T-helper 1 cell (primary cell): ENCODE measurements at regions not wholly inside any gene's neighbourhood (a gene's known extent, or its start where the extent isn't known, plus 50 kb on each side); places are given as distances from the start of the nearest gene placed in this dataset.

Experiments
- DNase-seq, 5 donors: peaks; one replicate each; pipeline ENCODE4 v3.0.0-alpha.2; 2012 to 2020

DNA sequence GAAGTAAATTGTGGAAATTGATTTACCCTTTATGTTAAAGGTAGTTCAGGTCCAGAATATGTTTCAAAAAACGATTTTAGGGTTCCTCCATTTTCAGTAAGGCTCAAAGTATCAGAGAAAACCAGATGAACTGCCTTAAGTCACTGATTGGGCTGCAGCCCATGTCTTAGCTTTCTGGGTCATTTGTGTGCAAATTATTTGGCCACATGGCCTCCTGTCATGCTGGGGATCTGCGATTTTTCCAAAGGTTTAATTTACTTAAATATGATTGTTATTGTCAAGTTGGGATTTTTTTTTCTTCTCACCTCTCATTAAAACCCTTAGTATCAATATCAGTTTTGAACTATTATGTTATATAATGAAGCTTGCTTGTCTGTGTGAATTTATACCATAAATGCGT, 135.9 kb upstream of the DPYD start:
- DNase-seq, result no peak

DNA sequence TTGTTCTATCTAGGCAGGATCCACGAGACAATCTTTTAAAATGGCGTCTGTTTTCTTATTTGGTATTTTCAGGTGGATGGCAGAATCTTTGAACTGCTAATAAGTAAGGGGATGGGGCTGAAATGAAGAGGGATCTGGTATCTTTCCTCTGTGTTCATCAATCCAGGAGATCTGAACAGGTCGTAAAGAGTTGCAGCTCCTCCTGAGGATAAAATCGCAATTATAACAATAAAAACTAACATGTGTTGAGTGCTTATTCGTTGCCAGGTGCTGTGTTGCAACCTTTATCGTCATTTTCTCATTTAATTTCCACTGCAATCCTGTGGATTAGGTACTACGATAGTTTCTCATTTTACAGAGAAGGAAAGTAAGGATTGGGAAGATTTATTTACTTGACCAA, 134.6 kb upstream of the DPYD start:
- no peak for DNase-seq

DNA sequence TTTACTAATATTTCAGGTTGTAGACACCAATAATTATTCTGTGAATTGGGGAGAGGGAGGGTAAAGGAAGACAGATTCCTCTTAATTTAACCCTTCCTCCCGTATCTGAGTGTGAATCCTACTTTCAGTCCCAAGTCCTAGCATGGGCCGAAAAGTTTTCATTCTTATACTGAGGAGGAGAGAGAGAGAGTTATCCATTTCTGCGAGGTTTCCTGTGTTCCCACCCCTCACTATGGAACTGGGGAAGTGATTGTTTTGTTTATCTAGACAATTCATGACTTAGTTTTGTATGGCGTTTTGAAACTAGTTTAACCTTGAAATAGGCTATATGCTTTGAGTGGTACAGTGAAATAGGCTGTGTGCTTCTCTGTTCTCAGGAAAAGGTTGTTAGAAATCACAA, 134.0 kb upstream of the DPYD start:
- no peak for DNase-seq

DNA sequence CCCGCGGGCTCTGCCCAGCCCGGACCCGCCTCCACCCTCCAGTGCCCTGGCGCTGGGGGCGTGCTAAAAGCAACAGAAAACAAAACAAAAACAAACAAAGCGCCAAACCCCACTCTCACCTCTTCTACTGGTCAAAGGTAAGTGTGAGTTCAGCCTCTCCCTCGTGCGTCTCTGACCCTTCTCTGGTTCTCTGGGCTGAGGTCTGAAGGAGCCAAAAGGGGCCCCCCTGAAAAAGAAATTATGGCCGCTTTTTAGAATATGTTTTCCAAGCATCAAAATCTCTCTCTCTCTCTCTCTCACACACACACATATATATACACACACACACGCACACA, 133.5 kb upstream of the DPYD start:
- no peak for DNase-seq

DNA sequence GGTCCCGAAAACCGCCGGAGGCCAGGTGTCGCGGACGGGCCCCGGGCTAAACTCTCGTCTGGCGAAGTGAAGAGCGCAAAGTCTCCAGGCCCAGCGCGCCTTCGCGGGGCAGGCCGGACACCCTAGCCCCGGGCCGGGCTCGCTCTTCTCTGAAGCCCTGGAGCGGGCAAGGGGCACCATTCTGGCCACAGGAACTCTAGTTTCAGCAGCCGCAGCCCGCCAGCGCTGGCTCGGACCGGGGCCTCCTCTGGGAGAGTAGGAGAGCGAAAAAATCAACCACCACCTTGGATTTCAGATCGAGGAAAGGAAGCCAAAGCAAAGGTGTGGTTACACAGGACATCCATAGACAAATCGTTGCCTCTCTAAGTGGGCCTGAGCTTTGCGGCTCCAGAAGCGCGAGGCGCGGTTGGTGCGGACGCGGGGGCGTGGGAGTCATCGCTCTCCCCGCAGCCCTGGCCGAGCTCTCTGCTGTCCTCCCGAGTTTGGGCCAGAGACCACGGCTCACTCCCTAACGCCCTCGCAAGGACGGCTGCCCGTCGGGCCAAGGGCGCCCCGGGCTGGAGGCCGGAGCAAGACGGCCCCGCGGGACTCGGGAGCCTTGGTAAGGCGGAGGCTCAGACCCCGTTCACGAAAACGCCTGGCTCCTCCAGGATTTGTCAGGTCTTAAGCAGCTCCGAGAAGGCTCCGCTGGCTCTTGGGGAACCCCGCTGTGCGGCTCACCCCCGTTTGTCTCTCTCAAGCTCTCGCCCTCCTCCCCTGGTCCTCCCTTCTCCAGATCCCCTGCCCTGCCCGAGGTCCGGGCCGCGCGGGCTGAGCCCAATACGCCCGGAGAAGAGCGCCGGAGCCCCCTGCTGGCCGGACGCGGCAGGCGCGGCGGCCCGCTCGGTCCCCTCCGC, 132.9 kb upstream of the DPYD start:
- peak; percentile 17 to 57 (median 32) for DNase-seq

DNA sequence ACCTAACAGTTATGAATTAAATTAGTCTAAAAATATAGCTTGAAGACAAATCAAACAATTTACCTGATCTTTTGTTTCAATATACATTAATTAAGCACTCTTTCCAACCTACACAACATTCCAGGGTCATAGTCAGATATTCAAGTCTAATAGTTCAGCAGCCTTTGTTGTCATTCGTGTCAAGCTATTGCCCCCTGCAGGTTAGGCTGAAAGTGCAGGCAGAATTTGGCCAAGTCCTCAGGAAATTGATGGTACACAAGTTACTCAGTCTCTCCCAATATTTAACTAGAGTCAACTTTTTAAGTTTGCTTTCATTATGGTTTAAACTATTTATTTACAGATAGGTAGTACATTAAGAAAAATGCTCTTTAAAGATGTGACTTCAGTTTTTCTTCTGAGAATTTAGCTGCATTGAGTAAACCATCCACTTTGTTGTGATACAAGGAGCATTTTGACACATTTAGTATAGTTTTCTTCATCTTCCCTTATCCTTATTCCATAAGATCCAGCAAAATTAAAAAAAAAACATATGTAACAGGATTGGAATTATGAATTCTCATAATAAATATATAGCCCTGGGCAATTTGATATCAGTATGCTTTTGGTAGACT, 130.3 kb upstream of the DPYD start:
- peak; percentile 20 to 65 (median 47) for DNase-seq

DNA sequence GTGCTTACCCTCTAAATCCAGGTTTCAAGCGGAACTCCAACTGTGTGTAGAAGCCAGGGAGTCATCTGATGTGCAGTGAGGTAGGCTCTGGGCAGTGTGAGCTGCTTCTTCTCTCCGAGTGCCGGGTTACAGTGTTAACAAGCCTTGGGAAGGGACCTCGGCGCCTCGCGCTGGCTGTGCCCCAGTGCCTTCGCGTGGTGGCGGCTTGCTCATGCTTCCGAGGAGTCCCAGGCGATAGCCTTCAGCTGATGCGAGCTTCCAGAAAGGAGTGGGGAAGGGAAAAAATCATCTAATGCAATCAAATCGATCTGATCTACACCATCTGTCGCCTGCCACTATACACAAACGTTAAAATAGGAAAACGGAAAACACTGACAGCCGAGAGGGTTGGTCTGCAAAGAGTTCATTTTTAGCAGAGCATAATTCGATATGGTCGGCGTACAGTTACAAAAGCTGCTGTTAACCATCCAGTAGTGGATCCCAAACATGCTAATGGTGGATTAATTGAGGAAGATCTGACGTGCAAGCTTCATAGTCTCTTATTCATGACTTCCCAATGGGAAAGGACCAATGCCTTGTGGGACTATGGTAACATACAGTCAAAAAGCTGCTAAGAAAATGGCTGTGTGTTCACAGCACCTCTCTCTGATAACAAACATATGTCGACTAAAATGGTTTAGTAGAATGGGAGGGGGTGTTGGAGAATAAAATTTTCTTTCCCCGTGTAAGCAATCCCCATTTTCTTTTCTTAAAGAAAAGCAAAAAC, 128.7 kb upstream of the DPYD start:
- no peak for DNase-seq

DNA sequence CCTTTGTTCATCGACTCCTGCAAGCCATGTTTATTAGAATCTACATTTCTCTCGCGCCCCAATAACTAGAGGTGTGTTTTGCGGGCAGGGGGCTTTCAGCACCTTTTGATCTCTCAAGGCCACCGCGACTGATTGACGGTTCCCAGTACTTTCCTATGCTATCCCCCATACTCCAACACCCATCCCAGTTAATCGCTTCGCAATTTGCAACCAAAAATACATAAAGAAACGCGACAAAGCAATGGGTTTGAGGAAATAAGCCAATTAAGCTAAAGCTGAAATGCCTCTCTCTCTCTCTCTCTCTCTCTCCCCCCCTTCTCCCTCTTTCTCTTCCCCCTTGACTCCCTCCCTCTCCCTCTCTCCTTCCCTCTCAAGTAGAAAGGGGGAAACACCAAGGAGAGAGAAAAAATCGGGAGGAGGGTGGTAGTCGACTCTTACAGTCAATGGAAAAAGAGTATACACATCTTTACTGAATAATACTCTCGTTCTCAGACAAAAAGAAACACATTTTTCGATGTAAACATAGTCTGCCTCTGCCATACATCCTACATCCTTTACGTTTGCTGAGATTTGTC, 128.0 kb upstream of the DPYD start:
- DNase-seq, result no peak

DNA sequence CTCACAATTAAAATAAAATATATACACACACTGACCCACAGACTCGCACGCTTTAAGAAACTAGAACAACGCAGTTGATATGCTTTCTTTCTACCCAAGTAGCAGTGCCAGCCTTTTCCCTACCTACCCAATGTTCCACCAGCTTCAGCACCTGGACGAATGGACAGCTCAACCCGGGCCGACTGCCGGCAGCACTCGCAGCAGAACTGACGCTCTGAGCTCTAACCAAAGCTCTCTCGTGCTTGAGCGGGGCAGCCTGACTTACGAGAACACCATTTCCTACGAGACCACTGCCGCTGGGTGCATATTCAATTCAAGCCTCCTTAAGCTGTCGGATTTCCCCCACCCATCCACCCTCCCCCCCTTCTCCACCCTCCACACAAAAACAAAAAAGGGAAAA, 127.4 kb upstream of the DPYD start:
- peak; percentile 20 to 57 (median 39) for DNase-seq

DNA sequence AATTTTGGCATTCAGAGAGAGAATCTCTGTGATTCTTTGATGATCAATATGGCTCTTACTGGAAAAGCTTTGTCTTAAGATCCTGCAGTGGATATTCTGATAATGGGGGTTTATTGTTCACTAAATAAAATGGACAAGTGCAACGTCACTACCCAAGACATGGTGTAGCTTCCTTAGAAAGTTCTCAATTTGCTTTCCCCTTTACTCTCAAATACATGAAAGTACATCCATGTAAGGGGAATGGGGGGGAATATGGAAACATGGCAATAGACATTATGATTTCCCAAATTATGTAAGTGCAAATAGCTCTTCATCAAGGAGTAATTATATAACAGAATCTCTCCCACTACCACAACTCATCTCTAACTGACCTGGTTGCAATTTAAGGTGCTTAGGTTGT, 126.3 kb upstream of the DPYD start:
- no peak for DNase-seq

DNA sequence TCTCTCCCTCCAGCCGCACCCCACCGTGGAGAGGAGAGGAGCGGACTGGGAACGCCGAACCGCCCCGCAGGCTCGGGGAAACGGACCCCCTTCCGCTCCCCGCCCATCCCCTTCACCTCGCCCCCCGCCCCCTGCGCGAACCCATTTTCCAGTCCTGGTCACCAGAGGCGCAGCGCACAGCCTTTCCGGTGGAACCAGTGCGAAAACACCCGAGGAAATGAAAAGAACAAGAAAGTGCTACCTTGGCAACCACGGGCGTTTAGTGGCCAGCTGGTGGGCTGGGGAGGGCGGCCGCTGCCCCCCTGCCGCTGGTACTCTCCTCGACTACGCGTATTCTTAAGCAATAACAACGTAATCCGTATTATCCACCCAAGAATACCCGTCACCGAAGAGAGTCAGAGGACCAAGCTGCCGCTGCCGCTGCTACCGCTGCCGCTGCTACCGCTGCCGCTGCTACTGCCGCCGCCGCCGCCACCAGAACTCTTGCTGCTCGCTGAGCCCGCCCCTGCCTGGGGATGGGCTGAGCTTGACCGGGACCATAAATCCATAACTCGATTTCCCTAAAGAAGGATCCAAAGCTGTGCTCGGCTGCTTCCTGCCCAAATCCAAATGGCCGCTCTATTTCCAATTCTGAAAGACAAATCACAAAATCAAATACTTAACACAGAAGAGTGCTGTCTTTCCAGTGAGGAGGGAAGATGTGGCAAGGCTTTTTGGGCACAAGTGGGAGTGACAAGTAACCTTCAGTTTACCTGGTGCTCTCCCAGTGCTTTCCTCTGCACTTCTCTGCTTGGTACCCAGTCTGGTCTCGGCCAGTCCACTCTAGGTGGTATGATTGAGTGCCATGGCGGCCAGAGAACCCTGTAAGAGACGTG, 125.2 kb upstream of the DPYD start:
- peak in 1 of 5 donors; percentile 25 for DNase-seq

DNA sequence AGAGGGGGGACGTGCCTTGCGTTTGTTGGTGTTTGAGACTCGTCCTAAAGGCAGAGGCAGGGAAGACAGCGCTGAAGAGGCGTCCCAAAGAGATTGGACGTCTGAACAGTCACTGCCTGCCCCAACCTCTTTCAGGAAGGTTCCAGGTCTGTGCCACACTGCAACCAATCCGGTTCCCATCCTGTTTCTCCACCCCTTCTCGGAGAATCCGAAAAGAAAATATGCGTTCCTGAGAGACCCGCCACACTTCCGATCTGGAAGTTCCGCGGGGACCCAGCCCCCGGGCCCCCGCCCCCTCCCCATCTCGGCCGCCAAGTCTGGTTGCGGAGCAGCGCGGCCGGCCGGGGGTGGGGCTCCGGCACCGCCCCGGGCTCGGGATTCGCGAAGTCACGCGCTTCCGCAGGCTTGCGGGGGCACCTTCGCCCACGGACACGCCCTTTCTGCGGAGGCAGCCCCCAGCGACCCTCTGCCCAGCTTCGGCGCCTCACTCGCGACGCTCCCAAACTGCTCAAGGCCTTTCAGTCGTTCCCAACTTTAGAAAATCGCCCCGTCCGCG, 124.5 kb upstream of the DPYD start:
- DNase-seq, result no peak

DNA sequence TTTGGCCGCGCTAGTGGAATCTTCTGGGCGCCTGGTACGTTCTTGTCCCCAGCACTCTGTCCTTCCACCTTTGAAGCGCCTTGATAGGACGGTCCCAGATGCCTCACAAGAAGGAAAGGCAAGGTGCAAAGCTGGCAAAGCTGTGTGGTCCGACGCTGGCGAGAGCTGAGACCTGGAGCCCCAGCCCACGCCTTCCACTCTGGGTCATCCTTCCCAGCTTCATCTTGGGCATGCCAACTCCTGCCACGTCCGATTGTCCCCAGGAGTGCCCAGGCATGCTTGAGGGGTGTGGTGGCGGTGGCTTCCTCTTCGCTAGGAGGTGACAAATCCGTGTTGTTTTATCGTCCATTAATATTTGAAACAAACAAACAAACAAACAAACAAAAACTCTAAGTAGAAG, 123.9 kb upstream of the DPYD start:
- DNase-seq, result no peak

DNA sequence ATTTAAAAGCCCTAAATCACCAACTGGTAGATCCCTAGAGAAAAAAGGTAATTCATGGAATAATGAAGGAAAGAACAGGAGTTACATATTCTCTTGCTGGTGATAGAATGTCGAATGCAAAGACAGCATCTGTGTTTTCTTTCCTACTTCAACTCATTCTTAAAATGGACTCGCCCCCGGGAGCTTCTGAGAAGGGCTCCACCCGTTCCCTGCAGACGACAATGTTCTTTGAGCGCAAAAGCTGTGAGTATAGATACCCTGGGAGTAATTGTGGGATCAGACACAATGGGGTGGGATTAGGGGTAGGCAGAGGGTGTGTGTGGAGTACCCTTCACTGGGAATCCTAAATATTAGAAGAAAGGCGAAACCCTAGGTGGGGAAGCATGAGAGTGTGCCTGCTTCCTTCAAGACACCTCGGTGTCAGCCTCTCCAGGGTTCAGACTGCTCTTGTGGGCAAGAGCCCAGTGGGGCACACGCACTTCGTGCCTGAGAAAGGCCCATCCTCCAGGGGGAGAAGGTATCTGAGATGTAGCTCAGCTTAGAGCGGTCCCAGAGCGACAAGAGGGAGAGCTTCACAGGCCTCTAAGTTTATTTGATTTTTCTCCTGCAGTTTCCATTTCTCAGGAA, 123.3 kb upstream of the DPYD start:
- DNase-seq, result no peak

DNA sequence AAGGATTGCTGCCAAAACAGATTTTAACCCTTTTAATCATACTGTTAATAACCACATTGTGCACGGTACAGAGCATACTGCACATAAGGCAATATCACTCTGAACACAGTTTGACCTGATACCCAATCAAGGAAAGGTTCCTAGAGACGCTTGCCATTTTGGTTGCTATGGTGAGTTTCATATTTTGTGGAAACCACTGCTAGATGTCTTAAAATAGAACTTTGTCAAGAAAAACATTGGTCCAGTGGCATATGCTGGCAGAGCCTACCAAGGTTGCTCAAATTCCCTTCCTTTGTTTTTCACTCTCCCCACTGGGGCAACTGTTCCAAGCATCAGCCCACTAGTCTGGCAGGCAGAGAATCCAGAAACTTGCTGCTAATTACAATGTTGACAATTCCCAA, 114.8 kb upstream of the DPYD start:
- DNase-seq, result no peak

DNA sequence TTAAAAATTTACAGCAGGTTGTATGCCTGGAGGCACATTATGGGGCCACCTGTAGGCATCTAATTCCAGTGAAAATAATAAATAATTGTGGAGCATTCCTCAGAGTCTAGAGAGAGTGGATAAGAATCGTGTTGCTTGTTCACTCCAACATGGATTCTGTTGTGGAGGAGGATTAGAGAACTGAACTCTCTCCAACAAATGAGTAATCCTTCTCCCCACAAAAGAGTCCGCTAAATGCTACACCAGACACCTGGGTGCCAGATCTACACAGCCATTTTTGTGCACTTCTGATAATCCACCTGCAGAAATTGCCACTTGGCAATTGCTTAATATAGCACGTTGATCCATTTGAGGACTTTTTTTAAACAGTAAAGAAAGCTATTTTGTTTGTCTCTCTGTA, 113.7 kb upstream of the DPYD start:
- DNase-seq, result no peak

DNA sequence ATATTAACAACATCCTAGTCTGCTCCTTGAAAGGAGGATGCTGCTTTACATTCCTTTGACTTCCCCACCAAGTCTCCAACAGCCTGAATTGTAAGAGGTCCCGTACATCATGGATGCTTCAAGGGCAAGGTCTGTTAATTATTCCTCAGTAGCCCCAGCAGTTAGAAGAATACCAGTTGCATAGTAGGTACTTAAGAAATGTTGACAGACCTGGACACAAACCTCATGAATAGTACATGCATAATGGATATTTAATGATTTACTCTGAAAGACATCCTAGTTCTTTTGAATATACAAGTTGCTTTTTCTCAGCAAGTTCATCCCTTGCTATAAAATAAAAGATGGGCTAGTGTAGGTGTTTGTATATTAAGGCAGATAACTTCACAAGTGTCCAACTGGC, 112.1 kb upstream of the DPYD start:
- DNase-seq, result no peak

DNA sequence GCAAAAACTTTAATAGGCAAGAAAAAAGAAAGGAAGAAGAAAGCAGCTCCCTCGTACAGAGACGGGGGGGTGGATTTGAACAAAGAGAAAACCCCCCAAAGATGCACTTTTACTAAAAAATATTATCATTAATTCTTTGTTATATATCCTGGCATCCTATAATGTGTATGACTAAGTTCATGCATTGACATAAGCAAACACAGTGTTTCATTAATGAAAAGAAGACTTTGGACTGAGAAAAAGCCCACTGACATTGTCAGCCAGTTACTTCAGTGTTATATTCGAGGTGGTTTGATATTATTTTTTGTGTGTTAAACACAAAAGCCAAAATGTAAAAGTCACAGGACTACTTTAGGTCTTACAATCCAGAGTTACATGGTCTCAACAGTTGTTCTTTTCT, 110.1 kb upstream of the DPYD start:
- DNase-seq, result no peak

DNA sequence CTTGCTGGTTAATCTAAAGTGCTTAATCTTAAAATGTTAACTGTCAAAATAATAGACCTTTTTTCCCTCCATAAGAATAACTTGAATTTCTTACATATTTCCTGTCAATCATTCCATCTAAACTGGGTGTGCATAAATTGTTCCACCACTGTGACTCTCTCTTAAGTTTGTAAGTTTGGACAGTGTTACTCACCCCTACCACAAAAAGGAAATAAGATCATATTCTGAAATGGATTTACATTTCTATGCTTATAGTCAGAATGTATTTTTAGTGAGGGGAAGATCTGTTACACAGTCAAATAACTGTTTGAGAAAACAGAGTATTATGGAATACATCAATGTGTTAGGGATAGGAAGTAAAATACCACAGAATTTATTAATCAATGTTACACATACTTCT, 109.6 kb upstream of the DPYD start:
- no peak for DNase-seq

DNA sequence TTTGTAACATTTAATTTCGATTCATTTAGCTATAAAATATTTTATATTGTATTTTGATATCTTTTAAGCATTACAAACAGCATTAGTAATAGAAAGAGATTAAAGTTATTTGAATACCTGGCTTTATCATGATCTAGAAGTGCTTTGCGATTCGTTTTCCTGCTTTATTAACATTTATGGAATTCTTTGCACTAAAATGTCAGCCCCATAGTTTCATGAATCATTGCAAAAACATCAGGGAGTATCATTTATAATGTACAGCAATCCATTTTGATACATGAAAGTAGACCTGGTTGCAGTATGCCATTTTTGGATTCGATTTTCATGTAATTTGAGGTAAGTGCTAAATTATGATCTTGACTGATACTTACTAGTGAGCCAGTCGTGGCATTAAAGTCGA, 108.0 kb upstream of the DPYD start:
- no peak for DNase-seq

DNA sequence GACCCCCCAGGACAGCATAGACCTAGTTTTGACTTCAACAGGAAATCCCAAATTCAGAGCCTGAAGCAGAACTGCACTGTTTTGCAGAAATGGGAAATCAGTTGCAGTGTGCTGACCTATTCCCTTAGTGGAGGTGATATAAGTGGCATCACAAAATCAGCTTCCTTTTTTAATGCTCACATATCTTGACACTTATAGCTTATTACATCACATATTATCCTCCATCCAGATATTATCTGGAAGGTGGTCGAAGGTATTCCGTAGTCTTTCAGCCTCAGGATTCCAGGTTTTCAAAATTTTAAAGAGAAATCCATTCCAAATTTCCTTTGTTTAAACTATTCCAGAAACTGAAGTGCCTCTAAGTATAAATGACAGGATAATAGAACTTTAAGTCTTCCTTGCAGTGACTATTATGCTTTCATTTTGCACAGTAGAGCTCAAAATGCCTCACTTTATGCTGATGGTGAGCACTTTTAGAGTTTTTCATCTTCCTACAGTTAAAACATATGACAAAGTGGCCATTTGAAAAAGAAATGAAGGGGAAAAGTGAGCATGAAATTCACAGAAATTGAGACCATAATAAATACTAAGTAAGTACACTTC, 106.4 kb upstream of the DPYD start:
- no peak for DNase-seq
